ENCODE measurements at regions not wholly inside any gene's neighbourhood (a gene's known extent, or its start where the extent isn't known, plus 50 kb on each side); places are given as distances from the start of the nearest gene placed in this dataset.

GRCh38 chr6:170092826-170093225 lies 198.1 kb downstream of the DLL1 start:
- Mint-ChIP-seq H3K4me3 (no peak overlapping the region), H3K9me3 (no peaks in the 10 kb centered on the region), H3K27me3 (peaks cover 19% of the 10 kb centered on the region), H3K36me3 (no peaks in the 10 kb centered on the region), H3K4me1 (ENCODE audit: unreplicated experiment) (peaks cover 23% of the 10 kb centered on the region), H3K27ac (no peak overlapping the region)
- no peak for DNase-seq (ENCODE audit: extremely low spot score, unreplicated experiment)
- TF ChIP-seq, protein P1, sequence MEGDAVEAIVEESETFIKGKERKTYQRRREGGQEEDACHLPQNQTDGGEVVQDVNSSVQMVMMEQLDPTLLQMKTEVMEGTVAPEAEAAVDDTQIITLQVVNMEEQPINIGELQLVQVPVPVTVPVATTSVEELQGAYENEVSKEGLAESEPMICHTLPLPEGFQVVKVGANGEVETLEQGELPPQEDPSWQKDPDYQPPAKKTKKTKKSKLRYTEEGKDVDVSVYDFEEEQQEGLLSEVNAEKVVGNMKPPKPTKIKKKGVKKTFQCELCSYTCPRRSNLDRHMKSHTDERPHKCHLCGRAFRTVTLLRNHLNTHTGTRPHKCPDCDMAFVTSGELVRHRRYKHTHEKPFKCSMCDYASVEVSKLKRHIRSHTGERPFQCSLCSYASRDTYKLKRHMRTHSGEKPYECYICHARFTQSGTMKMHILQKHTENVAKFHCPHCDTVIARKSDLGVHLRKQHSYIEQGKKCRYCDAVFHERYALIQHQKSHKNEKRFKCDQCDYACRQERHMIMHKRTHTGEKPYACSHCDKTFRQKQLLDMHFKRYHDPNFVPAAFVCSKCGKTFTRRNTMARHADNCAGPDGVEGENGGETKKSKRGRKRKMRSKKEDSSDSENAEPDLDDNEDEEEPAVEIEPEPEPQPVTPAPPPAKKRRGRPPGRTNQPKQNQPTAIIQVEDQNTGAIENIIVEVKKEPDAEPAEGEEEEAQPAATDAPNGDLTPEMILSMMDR (conservative IDR thresholded peaks at IDR 0.05) = no peak

- TF ChIP-seq, protein P1 (conservative IDR thresholded peaks at IDR 0.05) = no peak
- peak; percentile 27 for DNase-seq (ENCODE audit: extremely low spot score, unreplicated experiment)
- peaks cover 17% of the 10 kb centered on the region for H3K27me3 Mint-ChIP-seq
- no peaks in the 10 kb centered on the region for H3K36me3 Mint-ChIP-seq
- no peaks in the 10 kb centered on the region for H3K9me3 Mint-ChIP-seq
- no peak overlapping the region for H3K27ac Mint-ChIP-seq
- no peak overlapping the region for H3K4me3 Mint-ChIP-seq
- peaks cover 19% of the 10 kb centered on the region for H3K4me1 Mint-ChIP-seq (ENCODE audit: unreplicated experiment)
Measured at GRCh38 chr6:170091639-170092579, 199.0 kb downstream of the DLL1 start.

- Mint-ChIP-seq H3K36me3 (no peaks in the 10 kb centered on the region), H3K27me3 (peaks cover 13% of the 10 kb centered on the region), H3K4me1 (ENCODE audit: unreplicated experiment) (peaks cover 12% of the 10 kb centered on the region), H3K4me3 (no peak overlapping the region), H3K27ac (no peak overlapping the region), H3K9me3 (no peaks in the 10 kb centered on the region)
- TF ChIP-seq, protein P1 (conservative IDR thresholded peaks at IDR 0.05) = no peak
- peak; percentile 48 for DNase-seq (ENCODE audit: extremely low spot score, unreplicated experiment)
Measured at GRCh38 chr6:170091000-170091638, 199.8 kb downstream of the DLL1 start.

GRCh38 chr6:170090561-170090960 lies 200.3 kb downstream of the DLL1 start:
- Mint-ChIP-seq H3K27ac (no peak overlapping the region), H3K4me3 (no peak overlapping the region), H3K36me3 (no peaks in the 10 kb centered on the region), H3K27me3 (peaks cover 11% of the 10 kb centered on the region), H3K9me3 (no peaks in the 10 kb centered on the region), H3K4me1 (ENCODE audit: unreplicated experiment) (peaks cover 6% of the 10 kb centered on the region)
- TF ChIP-seq, protein P1 (conservative IDR thresholded peaks at IDR 0.05) = no peak
- DNase-seq (ENCODE audit: extremely low spot score, unreplicated experiment) = peak; percentile 22

DNA sequence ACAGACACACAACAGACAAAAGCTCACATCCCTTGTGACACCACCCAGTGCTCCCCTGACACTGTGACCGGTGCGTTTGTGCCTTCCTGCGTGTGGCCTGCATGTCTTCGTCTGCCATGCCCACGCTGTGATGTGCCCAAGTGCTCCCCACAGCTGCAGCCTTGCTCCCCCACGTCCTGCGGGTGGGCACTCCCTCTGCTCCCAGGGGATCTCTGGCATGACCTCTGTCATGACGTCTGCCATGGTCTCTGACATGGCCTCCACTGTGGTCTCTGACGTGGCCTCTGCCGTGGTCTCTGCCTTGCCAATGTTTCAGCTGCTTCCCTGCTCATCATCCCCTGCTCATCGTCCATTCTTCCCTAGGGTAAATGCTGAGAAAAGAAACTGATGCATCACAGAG lies 200.9 kb downstream of the DLL1 start:
- Mint-ChIP-seq H3K4me1 (ENCODE audit: unreplicated experiment) (peaks cover 4% of the 10 kb centered on the region), H3K27me3 (peaks cover 12% of the 10 kb centered on the region), H3K4me3 (no peak overlapping the region), H3K27ac (no peak overlapping the region), H3K9me3 (no peaks in the 10 kb centered on the region), H3K36me3 (no peaks in the 10 kb centered on the region)
- TF ChIP-seq, protein P1 (conservative IDR thresholded peaks at IDR 0.05) = no peak
- DNase-seq (ENCODE audit: extremely low spot score, unreplicated experiment) = no peak

Data from type B pancreatic cell (in vitro differentiated cells).